ENCODE measurements at regions not wholly inside any gene's neighbourhood (a gene's known extent, or its start where the extent isn't known, plus 50 kb on each side); places are given as distances from the start of the nearest gene placed in this dataset.

- no peak for TF ChIP-seq CTCF (IDR thresholded peaks at IDR 0.05 in 4 of 5, conservative IDR thresholded peaks at IDR 0.05 in 1 of 5)
- TF ChIP-seq POLR2A (IDR thresholded peaks at IDR 0.05): no peak
Observed at GRCh38 chr2:192419786-192420185, 225.1 kb upstream of the TMEFF2 start.
